Naive thymus-derived CD8-positive, alpha-beta T cell (primary cell): ENCODE measurements at regions not wholly inside any gene's neighbourhood (a gene's known extent, or its start where the extent isn't known, plus 50 kb on each side); places are given as distances from the start of the nearest gene placed in this dataset.

Experiments
- ATAC-seq, 2 donors: fragments of 150-1000 bp; cut with Tn5 transposase in 1 of 2; sonication (Bioruptor Pico), chemical (Tn5 transposase) in 1 of 2; 1 replicate in 1 of 2; 2 replicates in 1 of 2; pipeline ENCODE4 v1.10.0; 2021; ENCODE audit warnings: mild to moderate bottlenecking in 2 of 2, moderate library complexity in 2 of 2
- POLR2A ChIA-PET: fragments of 350-600 bp; sonication (Branson Sonifier 250); formaldehyde crosslinking; loops from one replicate; lab custom pipeline; 2021; ENCODE audit warnings: antibody characterized with exemption; lab: Charles Lee
- DNase-seq, 10 donors: peaks; one replicate each; pipeline versions ENCODE4 v3.0.0 to v3.0.0-alpha.2; 2020 to 2022
- H3K27ac Mint-ChIP-seq, 10 donors: one replicate each; pipeline ENCODE4 v1.8.0; 2020 to 2022; ENCODE audit warnings: mild to moderate bottlenecking in 10 of 10, mixed read lengths in 10 of 10, moderate library complexity in 4 of 10, inconsistent platforms in 1 of 10
- H3K27me3 Mint-ChIP-seq, 5 donors: one replicate each; pipeline ENCODE4 v1.8.0; 2021 to 2022; ENCODE audit warnings: mixed read lengths in 5 of 5
- H3K36me3 Mint-ChIP-seq, 3 donors: one replicate each; pipeline ENCODE4 v1.8.0; 2020 to 2022; ENCODE audit warnings: mixed read lengths in 3 of 3, mild to moderate bottlenecking in 2 of 3, inconsistent platforms in 1 of 3
- H3K4me1 Mint-ChIP-seq, 4 donors: one replicate each; pipeline ENCODE4 v1.8.0; 2021 to 2022; ENCODE audit warnings: mixed read lengths in 4 of 4
- H3K4me3 Mint-ChIP-seq, 10 donors: one replicate each; pipeline ENCODE4 v1.8.0; 2020 to 2022; ENCODE audit warnings: mild to moderate bottlenecking in 10 of 10, mixed read lengths in 10 of 10, moderate library complexity in 6 of 10, inconsistent platforms in 1 of 10
- H3K9me3 Mint-ChIP-seq, 9 donors: one replicate each; pipeline ENCODE4 v1.8.0; 2020 to 2022; ENCODE audit warnings: mixed read lengths in 9 of 9, mild to moderate bottlenecking in 3 of 9, inconsistent platforms in 1 of 9, moderate library complexity in 1 of 9

DNA sequence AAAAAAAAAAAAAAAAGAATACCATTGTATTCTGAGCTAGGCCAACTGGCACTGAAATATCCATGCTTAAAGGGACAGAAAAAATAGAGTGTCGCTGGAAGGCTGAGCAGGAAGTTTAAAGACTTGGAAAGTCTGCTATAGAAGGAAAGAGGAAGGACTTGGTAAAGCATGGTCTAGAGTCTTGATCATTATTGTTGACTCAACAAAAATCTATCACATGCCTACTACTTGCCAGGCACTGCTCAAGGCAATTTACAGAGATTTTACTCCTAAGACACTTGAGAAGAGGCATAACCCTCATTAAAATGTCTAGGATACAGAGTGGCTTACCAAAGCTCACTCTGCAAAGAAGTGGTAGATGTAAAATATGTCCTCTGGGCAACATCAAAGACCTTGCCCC is 324.0 kb upstream of the DAB1 start:
- H3K27ac Mint-ChIP-seq, result no peak overlapping the region
- H3K9me3 Mint-ChIP-seq, result peaks cover 0 to 2% (median 0%) of the 10 kb centered on the region in 9 donors
- H3K27me3 Mint-ChIP-seq, result peaks cover 0 to 19% (median 5%) of the 10 kb centered on the region in 5 donors
- no peak overlapping the region for H3K4me3 Mint-ChIP-seq
- POLR2A ChIA-PET, result no interaction called here
- no peaks in the 10 kb centered on the region for H3K4me1 Mint-ChIP-seq
- no peaks in the 10 kb centered on the region for H3K36me3 Mint-ChIP-seq
- DNase-seq (no peak), ATAC-seq (no peak)

DNA sequence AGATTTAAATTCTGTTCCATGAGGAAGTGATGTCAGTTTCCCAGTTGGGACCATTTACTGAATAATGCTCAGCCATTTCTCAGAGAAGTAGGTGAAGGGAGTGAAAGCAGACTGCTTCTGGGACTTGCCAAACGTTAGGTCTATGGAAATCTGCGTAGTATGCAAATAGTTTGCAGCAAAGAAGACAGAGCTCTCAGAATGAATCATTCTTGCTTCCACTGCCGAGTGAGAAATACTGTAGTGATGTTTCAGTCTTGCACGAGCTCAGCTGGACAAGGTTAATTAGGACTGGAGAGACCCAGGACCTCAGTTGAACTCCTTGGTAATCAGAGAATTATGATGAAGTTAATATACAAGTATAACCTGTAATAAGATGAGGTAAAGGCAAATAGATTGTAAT is 317.7 kb upstream of the DAB1 start:
- POLR2A ChIA-PET, result no interaction called here
- DNase-seq, result no peak
- Mint-ChIP-seq H3K4me1 (peaks cover 0 to 9% (median 2%) of the 10 kb centered on the region in 4 donors), H3K4me3 (no peak overlapping the region), H3K27ac (no peak overlapping the region), H3K36me3 (no peaks in the 10 kb centered on the region), H3K27me3 (peaks cover 0 to 10% (median 3%) of the 10 kb centered on the region in 5 donors), H3K9me3 (peaks cover 0 to 4% (median 0%) of the 10 kb centered on the region in 9 donors)
- ATAC-seq, result no peak

DNA sequence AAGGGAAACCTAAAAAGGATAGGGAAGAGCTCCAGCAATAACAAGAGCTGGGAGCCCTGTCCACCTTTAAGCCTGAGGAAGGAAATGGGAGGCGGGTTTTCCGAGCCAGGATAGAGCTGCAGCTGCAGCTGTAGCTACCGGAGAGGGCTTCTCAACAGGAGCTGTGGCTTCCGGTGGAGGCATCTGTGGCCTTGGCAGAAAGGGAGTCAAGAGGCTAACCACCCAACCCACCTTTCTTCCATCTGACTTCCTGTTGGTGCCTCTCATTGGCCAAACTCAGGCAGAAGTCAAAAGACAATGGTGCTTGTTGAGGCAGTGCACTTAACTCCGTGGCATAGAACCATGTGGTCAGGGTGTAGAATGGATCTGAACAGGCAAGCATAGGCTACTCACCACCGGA is 313.1 kb upstream of the DAB1 start:
- ATAC-seq (no peak), DNase-seq (no peak)
- Mint-ChIP-seq H3K9me3 (peaks cover 0 to 4% (median 0%) of the 10 kb centered on the region in 9 donors), H3K27me3 (peaks cover 0 to 10% (median 5%) of the 10 kb centered on the region in 5 donors), H3K36me3 (no peaks in the 10 kb centered on the region), H3K4me3 (no peak overlapping the region), H3K27ac (no peak overlapping the region), H3K4me1 (peaks cover 0 to 9% (median 2%) of the 10 kb centered on the region in 4 donors)
- POLR2A ChIA-PET, result no interaction called here

DNA sequence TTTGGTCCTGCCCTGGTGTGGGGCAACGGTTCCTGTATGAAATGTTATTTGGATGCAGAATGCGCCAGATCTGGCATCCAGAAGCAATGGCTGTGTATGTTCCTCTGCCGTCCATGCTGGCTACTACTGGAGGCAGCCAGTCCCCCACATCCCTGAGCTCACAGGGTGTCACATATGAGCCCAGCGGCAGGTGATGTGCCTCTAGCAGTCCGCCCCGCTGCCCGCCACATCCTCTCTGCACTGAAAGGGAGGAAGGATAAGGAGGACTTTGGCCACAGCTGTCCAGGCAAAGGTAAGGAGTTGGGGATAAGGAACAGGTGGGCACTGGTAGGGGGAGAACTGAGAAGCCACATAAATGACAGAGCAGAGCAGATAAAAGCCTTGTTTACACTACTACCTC is 305.3 kb upstream of the DAB1 start:
- H3K27ac Mint-ChIP-seq, result no peak overlapping the region
- no peaks in the 10 kb centered on the region for H3K4me1 Mint-ChIP-seq
- no peaks in the 10 kb centered on the region for H3K9me3 Mint-ChIP-seq
- no peak for DNase-seq
- H3K36me3 Mint-ChIP-seq, result no peaks in the 10 kb centered on the region
- POLR2A ChIA-PET, result no interaction called here
- no peak overlapping the region for H3K4me3 Mint-ChIP-seq
- peaks cover 0 to 7% (median 2%) of the 10 kb centered on the region in 5 donors for H3K27me3 Mint-ChIP-seq
- no peak for ATAC-seq

DNA sequence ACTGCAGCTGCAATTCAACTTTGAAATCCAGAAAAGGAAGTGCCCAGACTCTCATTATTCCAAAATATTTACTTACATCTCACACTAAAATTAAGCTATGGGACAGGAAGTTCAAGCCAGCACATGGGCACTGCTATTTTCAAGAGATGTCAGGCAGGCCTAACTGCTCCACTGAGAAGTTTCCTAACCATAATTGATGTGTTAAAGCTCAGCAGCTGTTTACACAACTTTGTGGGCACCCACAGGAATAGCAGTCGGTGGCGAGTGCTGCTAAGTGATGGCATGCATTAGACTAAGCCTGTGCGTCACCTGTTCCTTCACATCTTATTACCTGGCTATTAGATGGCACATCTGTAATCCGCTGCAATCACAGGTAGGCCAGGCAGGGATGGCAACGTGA is 303.3 kb upstream of the DAB1 start:
- H3K4me1 Mint-ChIP-seq, result no peaks in the 10 kb centered on the region
- DNase-seq, result no peak

DNA sequence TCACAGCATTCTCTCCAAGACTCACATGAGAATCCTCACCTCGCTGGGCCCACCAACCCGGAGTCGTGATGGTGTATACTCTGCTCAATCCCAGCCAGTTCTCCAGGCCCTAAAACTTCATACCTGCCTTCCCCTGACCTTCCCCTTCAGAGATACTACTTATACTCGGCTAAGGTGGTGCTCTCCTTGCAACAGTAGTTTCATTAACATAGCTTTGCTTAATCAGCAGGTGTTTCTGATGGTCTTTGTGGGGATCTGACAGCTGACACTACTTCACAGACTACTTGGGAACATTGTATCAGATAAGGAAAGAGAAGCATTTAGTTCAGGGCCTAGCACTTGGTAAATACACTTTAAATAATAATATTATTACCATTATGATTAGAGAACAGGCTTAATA is 301.5 kb upstream of the DAB1 start:
- DNase-seq, result no peak
- POLR2A ChIA-PET, result no interaction called here
- no peak for ATAC-seq
- H3K4me1 Mint-ChIP-seq, result no peaks in the 10 kb centered on the region
- no peaks in the 10 kb centered on the region for H3K9me3 Mint-ChIP-seq
- peaks cover 0 to 5% (median 0%) of the 10 kb centered on the region in 5 donors for H3K27me3 Mint-ChIP-seq
- no peak overlapping the region for H3K27ac Mint-ChIP-seq
- no peak overlapping the region for H3K4me3 Mint-ChIP-seq
- H3K36me3 Mint-ChIP-seq, result no peaks in the 10 kb centered on the region

More for the DNA sequence above, 303.3 kb upstream of the DAB1 start:
- no peaks in the 10 kb centered on the region for H3K36me3 Mint-ChIP-seq
- no peaks in the 10 kb centered on the region for H3K9me3 Mint-ChIP-seq
- H3K4me3 Mint-ChIP-seq, result no peak overlapping the region
- no peak overlapping the region for H3K27ac Mint-ChIP-seq
- no peak for ATAC-seq
- peaks cover 0 to 7% (median 0%) of the 10 kb centered on the region in 5 donors for H3K27me3 Mint-ChIP-seq
- POLR2A ChIA-PET, result no interaction called here

DNA sequence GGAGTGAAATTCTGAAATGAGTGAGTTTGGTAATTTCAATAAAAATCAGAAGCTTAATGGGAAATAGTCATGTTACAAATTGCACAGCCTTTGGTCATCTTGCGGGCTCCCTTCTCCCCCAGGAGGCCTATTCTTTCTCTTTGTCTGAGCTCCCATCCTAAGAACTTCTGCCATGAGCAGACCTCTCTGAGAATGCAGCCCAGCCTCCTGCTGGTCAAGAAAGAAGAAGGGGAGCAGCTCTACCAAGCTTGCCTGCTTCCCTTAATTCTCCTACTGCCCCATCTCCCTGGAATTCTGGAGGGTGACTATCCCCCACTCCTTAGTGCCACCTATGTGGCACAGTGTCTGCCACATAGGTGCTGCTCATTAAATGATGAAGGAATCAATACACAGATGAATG is 300.7 kb upstream of the DAB1 start:
- POLR2A ChIA-PET, result no interaction called here
- Mint-ChIP-seq H3K4me1 (peaks cover 0 to 3% (median 0%) of the 10 kb centered on the region in 4 donors), H3K27ac (no peak overlapping the region), H3K9me3 (no peaks in the 10 kb centered on the region), H3K27me3 (peaks cover 0 to 3% (median 0%) of the 10 kb centered on the region in 5 donors), H3K36me3 (no peaks in the 10 kb centered on the region), H3K4me3 (no peak overlapping the region)
- no peak for DNase-seq
- no peak for ATAC-seq

DNA sequence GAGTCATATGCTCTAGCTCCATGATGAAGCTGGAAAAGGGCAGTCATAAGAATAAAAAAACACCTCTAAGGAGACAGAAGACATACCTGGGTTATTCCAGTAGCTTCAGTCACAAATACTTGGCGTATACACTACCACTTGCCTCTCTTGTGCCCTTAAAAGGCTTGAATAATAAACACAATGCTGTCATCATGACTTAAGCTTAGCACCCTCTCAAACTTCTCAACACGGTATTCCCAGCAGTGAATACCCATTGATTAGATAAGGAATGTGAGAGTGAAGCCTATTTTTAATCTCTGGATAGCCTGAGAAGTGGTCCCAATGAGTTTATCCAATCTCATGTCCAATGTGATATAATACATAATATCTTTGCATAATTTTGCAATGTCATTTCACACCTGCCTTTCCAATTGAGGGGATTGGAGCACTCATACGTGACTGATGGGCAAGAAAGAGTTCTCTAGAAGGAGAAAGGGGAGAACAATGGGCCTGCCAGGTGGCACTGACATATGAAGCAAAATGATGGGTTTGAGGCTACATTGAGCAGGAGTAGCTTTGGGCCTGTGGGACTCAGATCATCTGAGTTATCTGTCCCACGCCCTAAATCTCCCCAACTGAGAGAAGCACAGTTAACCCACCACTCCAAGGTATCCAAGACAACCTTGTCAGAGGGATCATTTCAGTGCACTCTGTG is 298.6 kb upstream of the DAB1 start:
- Mint-ChIP-seq H3K27ac (no peak overlapping the region), H3K36me3 (no peaks in the 10 kb centered on the region), H3K27me3 (peaks cover 0 to 3% (median 0%) of the 10 kb centered on the region in 5 donors), H3K4me3 (no peak overlapping the region), H3K4me1 (peaks cover 0 to 7% (median 0%) of the 10 kb centered on the region in 4 donors), H3K9me3 (no peaks in the 10 kb centered on the region)
- DNase-seq (no peak), ATAC-seq (no peak)
- POLR2A ChIA-PET, result no interaction called here

DNA sequence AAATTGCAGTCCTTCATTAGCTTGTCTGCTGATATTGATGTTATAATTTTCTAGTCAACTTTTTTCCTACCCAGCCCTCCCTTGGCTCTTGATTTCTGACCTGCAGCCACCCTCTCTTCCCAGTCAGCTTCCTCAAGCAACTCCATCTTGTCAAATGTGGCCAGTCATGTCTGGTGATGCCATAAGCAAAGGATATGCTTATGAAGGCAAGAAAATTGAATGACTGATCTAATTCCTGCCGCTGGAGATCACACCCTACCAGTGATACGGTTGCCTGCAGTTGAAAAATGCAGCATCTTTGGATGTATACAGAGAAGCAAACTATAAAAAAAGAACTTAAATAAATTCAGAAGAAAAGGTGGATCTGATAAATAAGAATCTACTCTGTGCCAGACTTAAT is 297.1 kb upstream of the DAB1 start:
- no peaks in the 10 kb centered on the region for H3K9me3 Mint-ChIP-seq
- POLR2A ChIA-PET, result no interaction called here
- peaks cover 0 to 7% (median 0%) of the 10 kb centered on the region in 4 donors for H3K4me1 Mint-ChIP-seq
- ATAC-seq, result no peak
- peaks cover 0 to 3% (median 0%) of the 10 kb centered on the region in 5 donors for H3K27me3 Mint-ChIP-seq
- no peak overlapping the region for H3K27ac Mint-ChIP-seq
- no peak overlapping the region for H3K4me3 Mint-ChIP-seq
- no peak for DNase-seq
- no peaks in the 10 kb centered on the region for H3K36me3 Mint-ChIP-seq

DNA sequence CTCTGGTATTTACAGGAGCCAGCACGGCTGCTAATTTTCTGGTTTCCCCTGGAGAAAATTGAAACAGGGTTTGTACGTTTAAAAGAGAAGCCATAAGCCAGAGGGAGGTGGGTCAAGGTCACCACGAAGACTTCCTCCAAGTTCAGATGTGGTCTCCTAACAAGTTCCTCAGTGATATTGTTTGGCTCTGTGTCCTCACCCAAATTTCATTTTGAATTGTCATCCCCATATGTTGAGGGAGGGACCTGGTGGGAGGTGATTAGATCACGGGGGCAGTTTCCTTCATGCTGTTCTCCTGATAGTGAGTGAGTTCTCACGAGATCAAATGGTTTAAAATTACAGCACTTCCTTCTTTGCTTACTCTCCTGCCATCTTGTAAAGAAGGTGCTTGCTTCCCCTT is 295.4 kb upstream of the DAB1 start:
- H3K9me3 Mint-ChIP-seq, result peaks cover 0 to 4% (median 0%) of the 10 kb centered on the region in 9 donors
- H3K36me3 Mint-ChIP-seq, result no peaks in the 10 kb centered on the region
- no peak overlapping the region for H3K27ac Mint-ChIP-seq
- peaks cover 0 to 7% (median 0%) of the 10 kb centered on the region in 4 donors for H3K4me1 Mint-ChIP-seq
- no peak overlapping the region for H3K4me3 Mint-ChIP-seq
- POLR2A ChIA-PET, result no interaction called here
- peaks cover 0 to 8% (median 1%) of the 10 kb centered on the region in 5 donors for H3K27me3 Mint-ChIP-seq
- DNase-seq (no peak), ATAC-seq (no peak)

DNA sequence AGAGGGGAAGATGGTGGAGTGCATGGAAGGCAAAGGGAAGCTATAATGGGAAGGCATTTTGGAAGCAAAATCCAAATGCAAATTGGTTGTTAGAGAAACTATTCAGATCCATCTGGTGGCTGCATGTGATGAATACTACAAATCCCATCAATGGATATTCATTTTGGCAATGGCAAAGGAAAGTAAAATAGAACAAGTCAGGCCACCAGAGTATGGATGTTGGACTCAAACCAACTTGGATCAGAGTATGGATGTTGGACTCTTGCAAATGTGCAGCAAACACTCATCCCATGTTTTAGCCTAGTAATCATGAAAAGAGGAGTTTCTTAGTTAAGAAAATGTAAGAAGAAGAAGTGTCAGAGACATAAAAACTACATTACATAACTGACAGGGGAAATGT is 289.6 kb upstream of the DAB1 start:
- POLR2A ChIA-PET, result no interaction called here
- no peak for ATAC-seq
- DNase-seq, result no peak
- Mint-ChIP-seq H3K27me3 (peaks cover 1 to 13% (median 7%) of the 10 kb centered on the region in 5 donors), H3K27ac (no peak overlapping the region), H3K9me3 (peaks cover 0 to 5% (median 0%) of the 10 kb centered on the region in 9 donors), H3K4me3 (no peak overlapping the region), H3K4me1 (no peaks in the 10 kb centered on the region), H3K36me3 (no peaks in the 10 kb centered on the region)

DNA sequence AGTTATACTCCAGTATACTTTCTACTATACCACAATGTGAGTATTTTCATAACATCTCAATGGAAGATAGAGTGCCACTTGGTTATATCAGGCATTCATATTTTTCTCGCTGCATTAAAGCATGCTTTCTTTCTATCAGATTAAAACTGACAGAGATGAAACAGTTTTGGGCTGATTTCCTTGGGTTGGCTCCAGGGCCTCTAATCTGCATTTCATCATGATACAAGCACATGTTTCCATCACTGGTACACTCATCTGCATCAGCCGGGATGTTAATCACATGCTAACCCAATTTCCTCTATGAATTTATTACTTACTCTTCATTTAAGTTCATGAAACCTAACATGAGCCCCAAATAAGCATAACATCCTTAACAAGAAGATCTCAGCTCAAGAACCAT is 289.0 kb upstream of the DAB1 start:
- H3K36me3 Mint-ChIP-seq, result no peaks in the 10 kb centered on the region
- H3K27ac Mint-ChIP-seq, result no peak overlapping the region
- no peak for ATAC-seq
- POLR2A ChIA-PET, result no interaction called here
- no peaks in the 10 kb centered on the region for H3K4me1 Mint-ChIP-seq
- peaks cover 0 to 5% (median 0%) of the 10 kb centered on the region in 9 donors for H3K9me3 Mint-ChIP-seq
- peaks cover 1 to 13% (median 8%) of the 10 kb centered on the region in 5 donors for H3K27me3 Mint-ChIP-seq
- H3K4me3 Mint-ChIP-seq, result no peak overlapping the region
- no peak for DNase-seq

DNA sequence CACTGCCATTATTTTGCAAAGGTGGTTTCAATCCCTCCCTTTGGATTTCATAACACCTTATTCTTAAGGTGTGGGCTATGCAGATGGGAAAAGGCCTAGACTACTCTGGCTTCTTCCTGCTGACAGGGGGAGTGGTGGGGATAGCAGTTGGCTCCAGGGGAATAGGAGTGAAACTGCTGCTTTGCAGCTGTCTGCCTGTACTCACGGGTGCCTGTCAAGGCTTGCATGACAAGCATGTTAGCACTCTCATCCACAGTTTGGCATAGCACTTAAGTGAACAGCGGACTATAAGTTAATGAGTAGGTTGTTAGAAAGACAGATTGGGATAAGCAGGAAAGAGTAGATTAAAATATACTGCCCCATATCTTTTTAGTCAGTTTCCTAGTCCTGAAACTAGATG is 287.5 kb upstream of the DAB1 start:
- POLR2A ChIA-PET, result no interaction called here
- no peaks in the 10 kb centered on the region for H3K36me3 Mint-ChIP-seq
- H3K9me3 Mint-ChIP-seq, result peaks cover 0 to 6% (median 0%) of the 10 kb centered on the region in 9 donors
- no peak overlapping the region for H3K27ac Mint-ChIP-seq
- H3K27me3 Mint-ChIP-seq, result peaks cover 1 to 22% (median 9%) of the 10 kb centered on the region in 5 donors
- H3K4me1 Mint-ChIP-seq, result no peaks in the 10 kb centered on the region
- H3K4me3 Mint-ChIP-seq, result no peak overlapping the region
- ATAC-seq, result no peak
- DNase-seq, result no peak

DNA sequence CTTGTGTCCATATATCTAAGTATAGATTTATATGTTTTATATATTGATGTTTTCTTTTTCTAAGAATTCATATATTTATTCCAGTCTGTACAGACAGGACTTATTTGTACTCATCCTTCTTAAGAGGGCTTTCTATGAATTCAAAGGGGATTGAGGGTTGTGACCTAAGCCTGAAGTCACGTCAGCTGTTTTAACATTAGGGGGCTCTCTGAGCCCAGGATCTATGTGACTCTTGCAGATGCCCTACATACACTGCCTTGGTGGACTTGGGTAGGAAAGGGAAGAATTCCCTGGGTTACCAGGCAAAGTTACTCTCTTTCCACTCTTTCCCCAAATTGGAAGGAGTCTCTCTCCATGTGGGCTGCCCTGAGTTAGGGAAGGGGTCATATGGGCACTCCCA is 283.8 kb upstream of the DAB1 start:
- DNase-seq, result no peak
- no peak for ATAC-seq
- POLR2A ChIA-PET, result no interaction called here
- peaks cover 0 to 3% (median 0%) of the 10 kb centered on the region in 9 donors for H3K9me3 Mint-ChIP-seq
- H3K27me3 Mint-ChIP-seq, result peaks cover 2 to 26% (median 7%) of the 10 kb centered on the region in 5 donors
- no peaks in the 10 kb centered on the region for H3K4me1 Mint-ChIP-seq
- no peaks in the 10 kb centered on the region for H3K36me3 Mint-ChIP-seq
- H3K27ac Mint-ChIP-seq, result no peak overlapping the region
- no peak overlapping the region for H3K4me3 Mint-ChIP-seq
